Mesothelial cell of epicardium (in vitro differentiated cells): ENCODE measurements at regions not wholly inside any gene's neighbourhood (a gene's known extent, or its start where the extent isn't known, plus 50 kb on each side); places are given as distances from the start of the nearest gene placed in this dataset.

Experiments used
- DNase-seq, 2 experiments: peaks; one replicate each; pipeline ENCODE4 v3.0.0; 2021; ENCODE audit warnings: low spot score in 2 of 2; ENCODE audit not compliant: unreplicated experiment in 2 of 2
- H3K27ac Mint-ChIP-seq: 2 replicates; pipeline ENCODE4 v1.8.0; 2021; ENCODE audit warnings: mixed read lengths
- H3K27me3 Mint-ChIP-seq: 2 replicates; pipeline ENCODE4 v1.8.0; 2021; ENCODE audit warnings: low read depth, mixed read lengths
- H3K36me3 Mint-ChIP-seq: 2 replicates; pipeline ENCODE4 v1.8.0; 2021; ENCODE audit warnings: mixed read lengths
- H3K4me1 Mint-ChIP-seq: 2 replicates; pipeline ENCODE4 v1.8.0; 2021; ENCODE audit warnings: mixed read lengths
- H3K4me3 Mint-ChIP-seq: 2 replicates; pipeline ENCODE4 v1.8.0; 2021; ENCODE audit warnings: mild to moderate bottlenecking, moderate library complexity, mixed read lengths
- H3K9me3 Mint-ChIP-seq: 2 replicates; pipeline ENCODE4 v1.8.0; 2021; ENCODE audit warnings: mixed read lengths
- CTCF ChIP-seq: fragments of 200-600 bp; sonication (generic); IDR thresholded peaks from one replicate; pipeline ENCODE4 v1.5.0; 2021; ENCODE audit warnings: antibody characterized with exemption; ENCODE audit not compliant: unreplicated experiment

GRCh38 chr1:178614286-178614685, 101.4 kb downstream of the TEX35 start:
- Mint-ChIP-seq H3K4me3 (no peak overlapping the region), H3K36me3 (peaks cover 3% of the 10 kb centered on the region), H3K9me3 (peaks cover 7% of the 10 kb centered on the region), H3K27me3 (no peaks in the 10 kb centered on the region), H3K27ac (no peak overlapping the region), H3K4me1 (peaks cover 27% of the 10 kb centered on the region)
- DNase-seq = peak in 1 of 2 experiments; percentile 1
- no peak for TF ChIP-seq CTCF

- TF ChIP-seq CTCF = no peak
- DNase-seq = no peak
- Mint-ChIP-seq H3K4me3 (no peak overlapping the region), H3K4me1 (peaks cover 15% of the 10 kb centered on the region), H3K9me3 (peaks cover 7% of the 10 kb centered on the region), H3K27me3 (no peaks in the 10 kb centered on the region), H3K36me3 (peaks cover 3% of the 10 kb centered on the region), H3K27ac (peak overlapping the region; percentile 47)
Measured at GRCh38 chr1:178619042-178619927, 105.8 kb upstream of the RALGPS2 start.

GRCh38 chr1:178620584-178621475, 104.2 kb upstream of the RALGPS2 start:
- H3K27ac Mint-ChIP-seq = no peak overlapping the region

GRCh38 chr1:178621822-178622221, 103.2 kb upstream of the RALGPS2 start:
- Mint-ChIP-seq H3K4me1 (peaks cover 31% of the 10 kb centered on the region), H3K9me3 (peaks cover 7% of the 10 kb centered on the region)

More at GRCh38 chr1:178620584-178621475, 104.2 kb upstream of the RALGPS2 start:
- no peak for DNase-seq
- no peak for TF ChIP-seq CTCF
- H3K4me1 Mint-ChIP-seq = peaks cover 22% of the 10 kb centered on the region
- no peak overlapping the region for H3K4me3 Mint-ChIP-seq
- H3K27me3 Mint-ChIP-seq = no peaks in the 10 kb centered on the region
- peaks cover 3% of the 10 kb centered on the region for H3K36me3 Mint-ChIP-seq
- peaks cover 7% of the 10 kb centered on the region for H3K9me3 Mint-ChIP-seq

More at GRCh38 chr1:178621822-178622221, 103.2 kb upstream of the RALGPS2 start:
- H3K4me3 Mint-ChIP-seq = no peak overlapping the region
- H3K27ac Mint-ChIP-seq = no peak overlapping the region
- no peak for TF ChIP-seq CTCF
- H3K36me3 Mint-ChIP-seq = peaks cover 2% of the 10 kb centered on the region
- DNase-seq = no peak
- H3K27me3 Mint-ChIP-seq = no peaks in the 10 kb centered on the region
